ENCODE measurements at regions not wholly inside any gene's neighbourhood (a gene's known extent, or its start where the extent isn't known, plus 50 kb on each side); places are given as distances from the start of the nearest gene placed in this dataset.

DNA sequence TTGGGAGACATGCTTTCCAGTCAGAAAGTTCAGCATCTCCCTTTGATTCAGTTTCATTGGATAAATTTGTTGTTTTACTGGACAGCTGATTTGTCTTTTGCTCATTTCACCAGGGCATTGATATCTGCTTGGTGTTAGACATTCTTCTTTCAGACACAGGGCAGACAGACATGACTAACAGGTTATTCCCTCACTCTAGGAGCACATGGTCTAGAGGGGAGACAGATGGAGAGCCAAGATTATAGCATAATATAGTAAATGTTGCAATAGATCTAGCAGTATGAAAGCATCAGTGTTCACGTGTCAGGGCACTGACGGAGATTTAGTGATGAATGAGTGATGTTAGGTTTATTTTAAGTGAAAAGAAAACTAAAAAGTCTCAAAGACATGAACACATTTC is 187.0 kb upstream of the CYRIA start:
- TF ChIP-seq, protein P1, sequence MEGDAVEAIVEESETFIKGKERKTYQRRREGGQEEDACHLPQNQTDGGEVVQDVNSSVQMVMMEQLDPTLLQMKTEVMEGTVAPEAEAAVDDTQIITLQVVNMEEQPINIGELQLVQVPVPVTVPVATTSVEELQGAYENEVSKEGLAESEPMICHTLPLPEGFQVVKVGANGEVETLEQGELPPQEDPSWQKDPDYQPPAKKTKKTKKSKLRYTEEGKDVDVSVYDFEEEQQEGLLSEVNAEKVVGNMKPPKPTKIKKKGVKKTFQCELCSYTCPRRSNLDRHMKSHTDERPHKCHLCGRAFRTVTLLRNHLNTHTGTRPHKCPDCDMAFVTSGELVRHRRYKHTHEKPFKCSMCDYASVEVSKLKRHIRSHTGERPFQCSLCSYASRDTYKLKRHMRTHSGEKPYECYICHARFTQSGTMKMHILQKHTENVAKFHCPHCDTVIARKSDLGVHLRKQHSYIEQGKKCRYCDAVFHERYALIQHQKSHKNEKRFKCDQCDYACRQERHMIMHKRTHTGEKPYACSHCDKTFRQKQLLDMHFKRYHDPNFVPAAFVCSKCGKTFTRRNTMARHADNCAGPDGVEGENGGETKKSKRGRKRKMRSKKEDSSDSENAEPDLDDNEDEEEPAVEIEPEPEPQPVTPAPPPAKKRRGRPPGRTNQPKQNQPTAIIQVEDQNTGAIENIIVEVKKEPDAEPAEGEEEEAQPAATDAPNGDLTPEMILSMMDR (IDR thresholded peaks at IDR 0.05; ENCODE audit: borderline replicate concordance, insufficient read depth, low read depth, low read length) = no peak

DNA sequence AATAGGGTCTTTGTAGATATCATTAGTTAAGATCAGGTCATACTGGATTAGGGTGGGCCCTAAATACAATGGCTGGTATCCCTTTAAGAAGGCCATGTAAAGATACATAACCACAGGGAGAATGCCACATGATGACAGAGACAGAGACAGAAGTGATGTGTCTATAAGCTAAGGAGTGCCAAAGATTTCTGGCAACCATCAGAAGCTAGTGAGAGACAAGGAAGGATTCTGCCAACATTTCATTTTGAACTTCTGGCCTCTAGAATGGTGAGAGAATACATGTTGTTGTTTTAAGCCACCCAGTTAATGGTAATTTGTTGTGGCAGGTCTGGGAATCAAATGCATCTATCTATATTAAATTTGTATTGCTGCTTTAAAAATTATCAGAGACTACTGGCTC is 185.5 kb upstream of the CYRIA start:
- no peak overlapping the region for H3K4me3 ChIP-seq (ENCODE audit: low read depth, low read length)
- TF ChIP-seq, protein P1 (IDR thresholded peaks at IDR 0.05; ENCODE audit: borderline replicate concordance, insufficient read depth, low read depth, low read length) = no peak

More for the DNA sequence above, 187.0 kb upstream of the CYRIA start:
- H3K4me3 ChIP-seq (ENCODE audit: low read depth, low read length) = no peak overlapping the region

DNA sequence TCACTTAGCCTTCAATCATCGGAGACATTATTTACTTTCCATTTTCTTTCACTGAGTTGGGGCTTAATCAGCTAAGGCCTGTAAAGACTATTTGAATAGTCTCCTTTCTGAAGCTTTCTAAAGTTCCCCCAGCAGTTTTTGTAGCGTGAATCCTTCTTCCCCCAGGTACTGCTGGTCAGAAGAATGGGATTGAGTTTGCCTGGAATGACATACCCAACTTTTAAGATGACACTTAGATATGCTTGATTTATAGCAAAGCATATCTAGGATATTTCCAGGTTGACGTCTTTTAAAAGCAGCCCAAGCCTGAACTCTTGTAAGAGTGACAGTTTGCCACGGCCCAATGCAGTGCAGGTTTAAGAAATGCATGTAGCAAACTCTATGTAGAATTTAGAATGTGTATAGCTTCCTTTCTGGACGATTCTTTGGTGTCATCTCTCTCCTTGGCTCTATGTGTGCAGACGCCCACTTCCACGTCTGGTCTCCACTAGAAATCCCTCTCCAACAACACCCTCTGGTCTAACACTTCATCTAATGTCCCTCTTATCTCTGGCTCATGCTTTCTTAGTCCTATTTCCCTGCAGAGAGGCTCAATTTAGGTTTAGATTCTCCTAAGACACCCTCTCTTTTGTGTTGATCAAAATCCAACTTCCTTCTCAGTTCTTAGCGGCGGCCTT is 175.0 kb upstream of the CYRIA start:
- no peak overlapping the region for H3K4me3 ChIP-seq (ENCODE audit: low read depth, low read length)
- TF ChIP-seq, protein P1 (IDR thresholded peaks at IDR 0.05; ENCODE audit: borderline replicate concordance, insufficient read depth, low read depth, low read length) = no peak

DNA sequence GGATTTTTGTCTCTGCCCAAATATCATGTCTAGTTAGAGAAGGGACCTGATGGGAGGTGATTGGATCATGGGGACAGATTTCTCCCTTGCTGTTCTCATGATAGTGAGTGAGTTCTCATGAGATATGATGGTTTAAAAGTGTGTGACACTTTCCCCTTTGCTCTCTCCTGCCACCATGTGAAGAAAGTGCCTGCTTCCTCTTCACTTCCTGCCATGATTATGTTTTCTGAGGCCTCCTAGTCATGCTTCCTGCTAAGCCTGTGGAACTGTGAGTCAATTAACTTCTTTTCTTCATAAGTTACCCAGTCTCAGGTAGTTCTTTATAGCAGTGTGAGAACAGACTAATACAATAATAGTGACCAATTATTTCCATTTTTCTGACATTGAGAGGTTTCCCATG is 167.3 kb upstream of the CYRIA start:
- H3K4me3 ChIP-seq (ENCODE audit: low read depth, low read length) = no peak overlapping the region
- TF ChIP-seq, protein P1 (IDR thresholded peaks at IDR 0.05; ENCODE audit: borderline replicate concordance, insufficient read depth, low read depth, low read length) = no peak

DNA sequence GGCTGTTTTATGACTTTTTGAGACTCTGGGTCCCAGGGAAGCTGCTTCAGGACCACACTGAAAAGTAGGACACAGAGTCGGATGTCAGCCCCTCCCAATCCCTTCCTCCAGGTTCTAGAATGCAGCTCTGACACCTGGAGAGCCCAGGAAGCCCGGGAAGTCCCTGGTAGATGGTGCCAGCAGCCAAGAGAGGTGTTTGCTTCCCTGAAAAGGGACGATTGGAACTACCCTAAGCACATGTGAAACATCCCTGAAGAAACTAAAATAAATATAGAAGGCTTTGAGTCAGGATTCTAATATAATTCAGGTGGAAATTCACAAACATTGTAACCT is 163.2 kb upstream of the CYRIA start:
- no peak overlapping the region for H3K4me3 ChIP-seq (ENCODE audit: low read depth, low read length)
- TF ChIP-seq, protein P1 (IDR thresholded peaks at IDR 0.05; ENCODE audit: borderline replicate concordance, insufficient read depth, low read depth, low read length) = no peak

DNA sequence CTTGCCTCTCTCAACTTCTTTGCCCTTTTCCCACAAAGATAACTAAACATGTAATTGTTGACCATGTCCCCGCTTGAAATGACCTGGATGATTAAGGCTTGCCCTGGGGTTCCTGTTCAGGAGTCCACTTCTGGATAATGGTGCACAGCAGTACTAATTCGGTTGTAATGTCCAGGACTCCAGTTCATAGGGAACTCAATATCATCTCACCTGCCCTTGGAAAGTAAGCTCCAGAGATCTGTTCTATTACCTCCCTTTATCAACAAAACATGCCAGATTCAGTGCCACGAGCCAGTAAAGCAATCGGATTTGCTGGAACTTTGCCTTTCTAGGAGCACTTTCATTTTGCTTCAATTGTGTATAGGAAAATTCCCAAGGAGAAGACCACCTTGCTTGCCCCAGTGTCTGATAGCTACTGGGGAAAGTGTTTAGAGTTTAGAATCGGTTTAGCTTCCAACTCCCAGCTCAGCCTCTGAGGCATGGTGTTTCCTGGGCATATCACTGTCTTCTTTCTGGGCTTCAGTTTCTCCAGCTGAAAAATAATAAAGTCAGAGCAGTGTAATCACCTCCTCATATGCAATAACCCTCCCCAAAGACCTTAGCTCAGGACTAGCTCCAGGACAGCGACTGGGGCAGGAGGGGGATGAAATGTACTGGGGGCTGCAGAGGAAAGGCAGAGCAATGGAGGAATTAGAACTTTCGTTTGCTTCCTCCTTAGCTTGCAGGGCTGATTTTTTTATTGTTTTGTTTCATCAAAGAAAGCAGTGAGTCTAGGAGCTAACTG is 162.6 kb upstream of the CYRIA start:
- no peak overlapping the region for H3K4me3 ChIP-seq (ENCODE audit: low read depth, low read length)
- TF ChIP-seq, protein P1 (IDR thresholded peaks at IDR 0.05; ENCODE audit: borderline replicate concordance, insufficient read depth, low read depth, low read length) = no peak

DNA sequence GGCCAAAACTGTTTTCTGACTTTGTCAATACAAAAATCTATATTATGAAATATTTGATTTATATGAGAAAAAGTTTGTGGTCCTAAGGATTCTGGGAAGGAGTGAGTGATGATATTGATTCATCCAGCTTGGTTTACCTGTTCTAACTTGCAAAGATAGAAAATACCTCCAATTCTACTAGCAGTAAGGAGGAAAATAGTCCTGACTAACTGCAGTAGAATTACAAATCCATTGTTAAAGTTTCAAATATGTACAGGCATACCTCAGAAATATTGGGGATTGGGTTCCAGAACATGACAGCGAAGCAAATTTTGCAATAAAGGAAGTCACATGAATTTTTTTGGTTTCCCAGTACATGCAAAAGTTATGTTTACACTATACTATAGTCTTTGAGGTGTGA is 158.8 kb upstream of the CYRIA start:
- TF ChIP-seq, protein P1 (IDR thresholded peaks at IDR 0.05; ENCODE audit: borderline replicate concordance, insufficient read depth, low read depth, low read length) = no peak
- no peak overlapping the region for H3K4me3 ChIP-seq (ENCODE audit: low read depth, low read length)
